HEK293T (cell line): ENCODE measurements at regions not wholly inside any gene's neighbourhood (a gene's known extent, or its start where the extent isn't known, plus 50 kb on each side); places are given as distances from the start of the nearest gene placed in this dataset.

ENCODE experiments used
- CTCF ChIA-PET: fragments of 350-600 bp; formaldehyde crosslinking; extraction: SDS; loops from one replicate; lab custom pipeline; 2021; ENCODE audit warnings: antibody characterized with exemption, inconsistent platforms; lab: Yijun Ruan, JAX
- POLR2A ChIA-PET: fragments of 350-600 bp; formaldehyde crosslinking; extraction: SDS; loops from one replicate; lab custom pipeline; 2020; ENCODE audit warnings: antibody characterized with exemption, inconsistent platforms; lab: Yijun Ruan, JAX
- DNase-seq: peaks from one replicate; pipeline ENCODE4 v3.0.0; 2012; ENCODE audit warnings: mixed read lengths; ENCODE audit errors: extremely low spot score
- ARNT ChIP-seq: fragments of 450-650 bp; IDR thresholded peaks from 2 replicates; pipeline ENCODE4 v1.6.1; 2017; ENCODE audit warnings: mild to moderate bottlenecking
- BHLHE40 ChIP-seq: fragments of 450-650 bp; IDR thresholded peaks from 2 replicates; pipeline ENCODE4 v1.6.1; 2016; ENCODE audit warnings: mild to moderate bottlenecking, moderate library complexity, borderline replicate concordance
- CTBP1 ChIP-seq: fragments of 450-650 bp; IDR thresholded peaks from 2 replicates; pipeline ENCODE4 v1.6.1; 2016; ENCODE audit warnings: borderline replicate concordance
- ELF4 ChIP-seq: fragments of 450-650 bp; IDR thresholded peaks from 2 replicates; pipeline ENCODE4 v1.6.1; 2017; ENCODE audit warnings: antibody characterized with exemption
- FOXA1 ChIP-seq: fragments of 450-650 bp; IDR thresholded peaks from 2 replicates; pipeline ENCODE4 v1.6.1; 2016; ENCODE audit warnings: mild to moderate bottlenecking
- FOXK2 ChIP-seq: fragments of 450-650 bp; IDR thresholded peaks from 2 replicates; pipeline ENCODE4 v1.6.1; 2016; ENCODE audit warnings: mild to moderate bottlenecking
- FOXM1 ChIP-seq: fragments of 450-650 bp; IDR thresholded peaks from 2 replicates; pipeline ENCODE4 v1.6.1; 2017; ENCODE audit warnings: mild to moderate bottlenecking, borderline replicate concordance
- HDGF ChIP-seq: fragments of 450-650 bp; IDR thresholded peaks from 2 replicates; pipeline ENCODE4 v1.6.1; 2017; ENCODE audit warnings: antibody characterized with exemption, borderline replicate concordance
- L3MBTL2 ChIP-seq: fragments of 450-650 bp; conservative IDR thresholded peaks from 2 replicates; pipeline ENCODE4 v1.6.1; 2016; ENCODE audit warnings: mild to moderate bottlenecking
- LEF1 ChIP-seq: fragments of 450-650 bp; IDR thresholded peaks from 2 replicates; pipeline ENCODE4 v1.6.1; 2017; ENCODE audit warnings: mild to moderate bottlenecking, borderline replicate concordance
- NFRKB ChIP-seq: fragments of 450-650 bp; IDR thresholded peaks from 2 replicates; pipeline ENCODE4 v1.6.1; 2016; ENCODE audit warnings: mild to moderate bottlenecking, moderate library complexity
- SP1 ChIP-seq: fragments of 450-650 bp; IDR thresholded peaks from 2 replicates; pipeline ENCODE4 v1.6.1; 2017
- SUZ12 ChIP-seq: fragments of 450-650 bp; IDR thresholded peaks from 2 replicates; pipeline ENCODE4 v1.6.1; 2016; ENCODE audit warnings: mild to moderate bottlenecking
- TARDBP ChIP-seq: fragments of 450-650 bp; IDR thresholded peaks from 2 replicates; pipeline ENCODE4 v1.6.1; 2016
- ZNF384 ChIP-seq: fragments of 450-650 bp; IDR thresholded peaks from 2 replicates; pipeline ENCODE4 v1.6.1; 2016
- TF ChIP-seq, protein P1 (sequence below): fragments of 450-650 bp; IDR thresholded peaks from 2 replicates; pipeline ENCODE4 v1.6.1; 2016

DNA sequence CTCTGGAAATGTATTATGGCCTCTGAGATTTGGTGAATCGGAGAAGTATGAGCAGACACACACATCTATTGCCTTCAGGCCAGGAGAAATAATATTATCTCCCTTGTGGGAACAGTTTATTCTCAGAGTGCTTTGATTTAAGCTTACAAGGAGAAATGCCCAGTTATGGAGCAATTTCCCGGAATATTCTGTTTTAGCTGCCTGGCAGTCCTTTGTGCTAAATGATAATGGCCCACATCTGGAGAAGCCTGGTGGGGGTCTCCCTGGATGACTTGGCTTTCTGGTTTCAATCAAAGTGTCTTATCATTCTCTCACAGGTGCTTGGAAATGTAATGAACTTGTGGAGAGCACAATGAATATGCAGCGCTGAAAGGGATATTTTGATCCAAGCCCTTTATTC lies 389.6 kb upstream of the USP24 start:
- no peak for DNase-seq
- no peak for TF ChIP-seq NFRKB
- TF ChIP-seq, protein P1, sequence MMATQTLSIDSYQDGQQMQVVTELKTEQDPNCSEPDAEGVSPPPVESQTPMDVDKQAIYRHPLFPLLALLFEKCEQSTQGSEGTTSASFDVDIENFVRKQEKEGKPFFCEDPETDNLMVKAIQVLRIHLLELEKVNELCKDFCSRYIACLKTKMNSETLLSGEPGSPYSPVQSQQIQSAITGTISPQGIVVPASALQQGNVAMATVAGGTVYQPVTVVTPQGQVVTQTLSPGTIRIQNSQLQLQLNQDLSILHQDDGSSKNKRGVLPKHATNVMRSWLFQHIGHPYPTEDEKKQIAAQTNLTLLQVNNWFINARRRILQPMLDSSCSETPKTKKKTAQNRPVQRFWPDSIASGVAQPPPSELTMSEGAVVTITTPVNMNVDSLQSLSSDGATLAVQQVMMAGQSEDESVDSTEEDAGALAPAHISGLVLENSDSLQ = no peak
- no peak for TF ChIP-seq CTBP1
- TF ChIP-seq BHLHE40 = no peak
- TF ChIP-seq FOXM1 = no peak
- no peak for TF ChIP-seq L3MBTL2
- no peak for TF ChIP-seq SP1
- no peak for TF ChIP-seq ZNF384
- no peak for TF ChIP-seq HDGF
- no peak for TF ChIP-seq FOXK2
- no peak for TF ChIP-seq ARNT
- POLR2A ChIA-PET = no interaction called here
- CTCF ChIA-PET = no interaction called here

DNA sequence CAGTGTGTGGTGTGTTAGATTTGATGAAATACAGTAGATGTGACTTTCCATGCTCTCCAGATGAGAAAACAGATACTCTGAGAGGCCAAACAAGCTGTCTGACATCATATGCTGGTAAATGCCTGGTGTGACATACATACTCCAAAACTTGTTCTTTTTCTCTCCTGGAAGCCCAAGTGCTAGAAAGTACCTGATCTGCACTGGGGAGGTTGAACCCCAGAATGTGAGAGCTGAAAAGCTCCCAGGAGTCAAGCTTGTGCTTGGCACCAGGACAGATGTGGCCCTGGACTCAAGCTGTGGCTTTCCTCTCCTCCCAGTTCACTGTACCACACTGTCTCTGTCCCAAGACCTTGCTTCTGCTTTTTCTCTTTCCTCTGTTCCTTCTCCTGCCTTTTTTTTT lies 389.0 kb upstream of the USP24 start:
- no peak for DNase-seq
- TF ChIP-seq TARDBP (no peak), ELF4 (no peak), L3MBTL2 (no peak), ARNT (no peak)
- TF ChIP-seq, protein P1 = no peak
- CTCF ChIA-PET = no interaction called here
- POLR2A ChIA-PET = no interaction called here

DNA sequence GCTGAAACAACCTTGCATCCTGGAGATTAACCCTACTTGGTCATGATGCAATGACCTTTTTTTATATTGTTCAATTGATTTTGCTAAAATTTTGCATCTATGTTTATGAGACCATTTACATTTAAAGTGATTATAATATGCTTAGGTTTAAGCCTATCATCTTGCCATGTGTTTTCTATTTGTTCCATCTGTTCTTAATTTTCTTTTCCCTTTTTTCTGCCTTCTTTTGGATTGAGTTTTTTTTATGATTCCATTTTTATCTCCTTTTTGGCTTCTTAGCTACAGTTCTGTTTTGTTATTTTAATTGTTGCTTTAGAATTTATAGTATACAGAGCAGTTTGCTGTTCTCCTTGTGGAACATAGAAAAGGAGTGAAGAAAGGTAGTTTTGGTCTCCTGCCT lies 385.1 kb upstream of the USP24 start:
- no peak for DNase-seq
- ChIA-PET CTCF (no interaction called here), POLR2A (no interaction called here)
- TF ChIP-seq, protein P1 = no peak
- TF ChIP-seq CTBP1 = no peak
- no peak for TF ChIP-seq HDGF
- no peak for TF ChIP-seq LEF1
- no peak for TF ChIP-seq L3MBTL2
- TF ChIP-seq SP1 = no peak
- TF ChIP-seq SUZ12 = no peak
- no peak for TF ChIP-seq FOXM1
- TF ChIP-seq FOXA1 = no peak
- no peak for TF ChIP-seq ARNT
- no peak for TF ChIP-seq FOXK2
- TF ChIP-seq ELF4 = no peak

DNA sequence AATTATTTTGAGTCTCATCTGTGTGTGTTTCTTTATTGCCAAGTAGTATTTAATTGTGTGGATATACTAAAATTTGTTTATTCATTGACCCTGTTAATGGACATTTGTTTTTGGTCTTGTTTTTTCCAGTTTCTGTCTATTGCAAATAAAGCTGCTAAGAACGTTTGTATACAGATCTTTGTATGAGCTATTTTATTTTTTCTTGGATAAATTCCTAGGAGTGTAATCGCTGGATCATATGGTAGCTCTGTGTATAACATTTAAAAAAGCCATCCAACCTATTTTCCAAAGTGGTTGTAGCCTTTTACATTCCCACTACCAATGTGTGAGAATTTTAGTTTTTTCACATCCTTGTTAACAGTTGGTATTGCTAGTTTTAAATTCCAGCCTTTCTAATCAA lies 382.7 kb upstream of the USP24 start:
- ChIA-PET CTCF (no interaction called here), POLR2A (no interaction called here)
- TF ChIP-seq CTBP1 (no peak), ELF4 (no peak), HDGF (no peak), TARDBP (no peak), SP1 (no peak), SUZ12 (no peak)
- no peak for DNase-seq

DNA sequence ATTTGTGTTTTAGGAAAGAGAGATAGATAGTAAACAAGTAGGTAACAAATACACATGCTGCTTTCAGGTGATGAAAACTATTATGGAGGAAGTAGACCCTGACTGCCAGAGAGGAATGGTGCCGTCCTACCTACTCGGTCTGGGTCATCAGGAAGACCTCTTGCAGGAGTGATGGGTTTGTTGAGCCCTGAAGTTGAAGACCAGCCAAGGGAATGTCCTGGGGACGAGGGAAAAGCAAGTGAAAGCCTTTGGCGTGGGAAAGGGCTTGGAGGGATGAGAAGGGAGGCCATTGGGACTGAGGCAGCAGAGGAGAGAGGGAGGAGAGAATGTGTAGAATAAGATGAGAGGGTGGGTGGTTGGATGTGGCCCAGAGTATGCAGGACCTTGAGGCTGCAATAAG lies 379.5 kb upstream of the USP24 start:
- no peak for DNase-seq
- no peak for TF ChIP-seq NFRKB
- TF ChIP-seq HDGF = no peak
- no peak for TF ChIP-seq TARDBP
- no peak for TF ChIP-seq ZNF384
- TF ChIP-seq BHLHE40 = no peak
- TF ChIP-seq FOXA1 = no peak
- TF ChIP-seq LEF1 = no peak
- TF ChIP-seq SUZ12 = no peak
- TF ChIP-seq ARNT = no peak
- TF ChIP-seq ELF4 = no peak
- TF ChIP-seq FOXM1 = no peak
- no peak for TF ChIP-seq CTBP1
- TF ChIP-seq FOXK2 = no peak
- TF ChIP-seq, protein P1 = no peak
- no peak for TF ChIP-seq SP1
- no peak for TF ChIP-seq L3MBTL2
- CTCF ChIA-PET = no interaction called here
- POLR2A ChIA-PET = no interaction called here

DNA sequence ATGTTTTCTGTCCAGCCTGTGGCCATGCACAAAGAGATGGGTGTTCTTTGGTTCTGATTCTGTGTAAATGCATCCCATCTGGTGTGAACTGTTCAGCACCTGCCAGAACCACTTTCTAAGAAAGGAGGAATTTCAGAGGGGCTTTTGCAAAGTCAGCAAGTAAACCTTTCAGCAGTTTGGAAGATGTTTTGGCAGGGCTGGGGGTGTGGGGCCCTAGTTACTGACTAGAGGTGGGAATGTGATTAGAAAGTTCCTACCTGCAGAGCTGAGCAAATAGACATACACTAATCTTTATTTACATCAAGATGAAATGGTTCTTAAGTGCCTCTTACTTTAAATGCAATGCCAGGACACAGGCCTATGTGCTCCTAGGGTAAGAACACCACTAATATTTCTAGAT lies 378.1 kb upstream of the USP24 start:
- no peak for TF ChIP-seq SUZ12
- no peak for TF ChIP-seq ARNT
- TF ChIP-seq FOXK2 = no peak
- TF ChIP-seq NFRKB = no peak
- no peak for TF ChIP-seq ELF4
- no peak for TF ChIP-seq SP1
- TF ChIP-seq CTBP1 = no peak
- TF ChIP-seq LEF1 = no peak
- no peak for TF ChIP-seq FOXM1
- TF ChIP-seq L3MBTL2 = no peak
- TF ChIP-seq TARDBP = no peak
- no peak for TF ChIP-seq BHLHE40
- no peak for TF ChIP-seq HDGF
- TF ChIP-seq, protein P1 = no peak
- no peak for TF ChIP-seq FOXA1
- TF ChIP-seq ZNF384 = no peak
- no peak for DNase-seq
- ChIA-PET CTCF (no interaction called here), POLR2A (no interaction called here)
